H1 (cell line): ENCODE measurements at regions not wholly inside any gene's neighbourhood (a gene's known extent, or its start where the extent isn't known, plus 50 kb on each side); places are given as distances from the start of the nearest gene placed in this dataset.

Experiments used
- CTCF ChIA-PET: fragments of 300-600 bp; sonication (Branson Sonifier 250); formaldehyde crosslinking; loops from one replicate; lab custom pipeline; 2021; ENCODE audit not compliant: partially characterized antibody; lab: Charles Lee
- POLR2A ChIA-PET: fragments of 300-600 bp; sonication (Branson Sonifier 250); formaldehyde crosslinking; loops from one replicate; lab custom pipeline; 2021; ENCODE audit warnings: inconsistent platforms; ENCODE audit not compliant: partially characterized antibody; lab: Charles Lee
- DNase-seq, 2 experiments: peaks; one replicate each; pipeline versions ENCODE4 v3.0.0 to v3.0.0-alpha.2; 2010 to 2022; ENCODE audit warnings: low spot score in 2 of 2, low read depth in 1 of 2, mixed read lengths in 1 of 2
- FAIRE-seq: peaks from 2 replicates; lab custom pipeline; 2011; peaks lifted over from hg19 to GRCh38; lab: Jason Lieb, UNC
- H2AFZ ChIP-seq: 2 replicates; pipeline ENCODE4 v1.8.1; 2012; ENCODE audit warnings: low read length, inconsistent platforms
- H2AK5ac ChIP-seq: 2 replicates; pipeline ENCODE4 v1.6.1; 2013; ENCODE audit warnings: low read depth, low read length
- H2BK120ac ChIP-seq: replicated peaks from 2 replicates; pipeline ENCODE3; 2013; ENCODE audit warnings: low read depth, low read length, inconsistent platforms
- H2BK12ac ChIP-seq: 2 replicates; pipeline ENCODE4 v1.6.1; 2013; ENCODE audit warnings: low read depth, low read length
- H2BK15ac ChIP-seq: 2 replicates; pipeline ENCODE4 v1.6.1; 2013; ENCODE audit warnings: low read length
- H2BK20ac ChIP-seq: 2 replicates; pipeline ENCODE4 v1.6.1; 2013; ENCODE audit warnings: low read length
- H2BK5ac ChIP-seq: 2 replicates; pipeline ENCODE4 v1.6.1; 2013; ENCODE audit warnings: low read depth, low read length
- H3K14ac ChIP-seq: 2 replicates; pipeline ENCODE4 v1.6.1; 2013; ENCODE audit warnings: inconsistent platforms; ENCODE audit not compliant: insufficient read length
- H3K18ac ChIP-seq: 2 replicates; pipeline ENCODE4 v1.6.1; 2013; ENCODE audit warnings: low read length; ENCODE audit errors: extremely low read depth
- H3K23ac ChIP-seq: 2 replicates; pipeline ENCODE4 v1.6.1; 2013; ENCODE audit warnings: inconsistent platforms; ENCODE audit not compliant: insufficient read length
- H3K23me2 ChIP-seq: 2 replicates; pipeline ENCODE4 v1.6.1; 2013; ENCODE audit warnings: low read depth, low read length
- H3K27ac ChIP-seq: 2 replicates; pipeline ENCODE4 v1.6.1; 2011; ENCODE audit warnings: low read depth, low read length, inconsistent platforms
- H3K27me3 ChIP-seq, 4 experiments: replicated peaks in 1 of 4; 1 replicate in 1 of 4; 2 replicates in 3 of 4; pipeline versions ENCODE4 v1.6.1 to v1.8.1; 2011 to 2013; ENCODE audit warnings: low read length in 3 of 4, mild to moderate bottlenecking in 3 of 4, inconsistent platforms in 2 of 4, mixed read lengths in 2 of 4, moderate library complexity in 1 of 4; ENCODE audit not compliant: control insufficient read depth in 3 of 4, insufficient read depth in 3 of 4; ENCODE audit errors: extremely low read depth in 1 of 4
- H3K36me3 ChIP-seq, 4 experiments: 2 replicates each; pipeline versions ENCODE4 v1.6.1 to v1.8.1; 2011 to 2013; ENCODE audit warnings: mild to moderate bottlenecking in 4 of 4, low read length in 3 of 4, moderate library complexity in 2 of 4, control low read depth in 1 of 4, inconsistent platforms in 1 of 4; ENCODE audit not compliant: insufficient read depth in 4 of 4, control insufficient read depth in 2 of 4
- H3K4ac ChIP-seq: replicated peaks from 2 replicates; pipeline ENCODE3; 2013; ENCODE audit warnings: low read length, low read depth, mixed read lengths, inconsistent platforms; ENCODE audit not compliant: insufficient read length
- H3K4me1 ChIP-seq, 4 experiments: replicated peaks in 1 of 4; 1 replicate in 1 of 4; 2 replicates in 3 of 4; pipeline versions ENCODE4 v1.6.1 to v1.8.1; 2011 to 2013; ENCODE audit warnings: low read length in 3 of 4, inconsistent platforms in 2 of 4, mixed read lengths in 1 of 4; ENCODE audit not compliant: insufficient read depth in 4 of 4, control insufficient read depth in 3 of 4
- H3K4me2 ChIP-seq, 2 experiments: 2 replicates each; pipeline versions ENCODE4 v1.6.1 to v1.8.1; 2011 to 2013; ENCODE audit warnings: low read depth in 2 of 2, low read length in 2 of 2, control low read depth in 1 of 2, inconsistent platforms in 1 of 2, mild to moderate bottlenecking in 1 of 2; ENCODE audit not compliant: insufficient read depth in 1 of 2
- H3K4me3 ChIP-seq, 4 experiments: fragments of 200-600, 300-600 bp in 1 of 4; sonication (generic), shearing (Covaris generic), sonication (Bioruptor Twin) in 1 of 4; 2 replicates each; pipeline versions ENCODE4 v1.5.1 to v1.8.1; 2011 to 2016; ENCODE audit warnings: low read length in 4 of 4, low read depth in 3 of 4, control low read depth in 2 of 4, inconsistent platforms in 2 of 4, mild to moderate bottlenecking in 2 of 4, mixed read lengths in 1 of 4, moderate library complexity in 1 of 4; ENCODE audit not compliant: insufficient read depth in 2 of 4; ENCODE audit errors: extremely low read depth in 1 of 4
- H3K56ac ChIP-seq: replicated peaks from 2 replicates; pipeline ENCODE3; 2013; ENCODE audit warnings: low read depth, mild to moderate bottlenecking, mixed read lengths, low read length, inconsistent platforms; ENCODE audit not compliant: insufficient read length
- H3K79me1 ChIP-seq: 2 replicates; pipeline ENCODE4 v1.6.1; 2013; ENCODE audit warnings: low read depth, low read length, control low read depth
- H3K79me2 ChIP-seq, 2 experiments: 2 replicates each; pipeline versions ENCODE4 v1.6.1 to v1.8.1; 2012 to 2013; ENCODE audit warnings: low read length in 2 of 2, mild to moderate bottlenecking in 2 of 2, inconsistent platforms in 1 of 2; ENCODE audit not compliant: insufficient read depth in 2 of 2, control insufficient read depth in 1 of 2
- H3K9ac ChIP-seq, 4 experiments: replicated peaks in 1 of 4; 1 replicate in 1 of 4; 2 replicates in 3 of 4; pipeline versions ENCODE4 v1.6.1 to v1.8.1; 2011 to 2013; ENCODE audit warnings: low read depth in 3 of 4, low read length in 3 of 4, control low read depth in 2 of 4, mild to moderate bottlenecking in 2 of 4, moderate library complexity in 2 of 4, inconsistent platforms in 1 of 4; ENCODE audit errors: extremely low read depth in 1 of 4
- H3K9me3 ChIP-seq, 2 experiments: 2 replicates each; pipeline versions ENCODE4 v1.6.1 to v1.8.1; 2012 to 2013; ENCODE audit warnings: mild to moderate bottlenecking in 2 of 2, moderate library complexity in 2 of 2, control low read depth in 1 of 2, inconsistent platforms in 1 of 2, low read depth in 1 of 2, low read length in 1 of 2, mixed read lengths in 1 of 2; ENCODE audit not compliant: insufficient read depth in 2 of 2
- H4K20me1 ChIP-seq, 2 experiments: replicated peaks in 1 of 2; 2 replicates each; pipeline versions ENCODE3 to v1.8.1; 2011 to 2013; ENCODE audit warnings: inconsistent platforms in 2 of 2, low read length in 2 of 2, mild to moderate bottlenecking in 1 of 2; ENCODE audit not compliant: insufficient read depth in 2 of 2, control insufficient read depth in 1 of 2
- H4K5ac ChIP-seq: 2 replicates; pipeline ENCODE4 v1.6.1; 2013; ENCODE audit warnings: low read length, low read depth, mixed read lengths, inconsistent platforms; ENCODE audit not compliant: insufficient read length
- H4K8ac ChIP-seq: 2 replicates; pipeline ENCODE4 v1.8.0; 2013; ENCODE audit warnings: mild to moderate bottlenecking, moderate library complexity, low read length, inconsistent platforms; ENCODE audit not compliant: insufficient read depth; ENCODE audit errors: extremely low read depth
- H4K91ac ChIP-seq: replicated peaks from 2 replicates; pipeline ENCODE3; 2013; ENCODE audit warnings: low read length, mixed read lengths, inconsistent platforms; ENCODE audit not compliant: insufficient read length
- ASH2L ChIP-seq: fragments of 200-600, 300-600 bp; sonication (generic); IDR thresholded peaks from one replicate; pipeline ENCODE4 v1.7.1; 2017; ENCODE audit warnings: low read length
- ATF3 ChIP-seq: IDR thresholded peaks from 2 replicates; pipeline ENCODE4 v1.6.1; 2011; ENCODE audit warnings: low read depth, mild to moderate bottlenecking, low read length; ENCODE audit not compliant: insufficient read depth
- CTCF ChIP-seq, 3 experiments: IDR thresholded peaks; 1 replicate in 2 of 3; 2 replicates in 1 of 3; pipeline versions ENCODE4 v1.5.1 to v1.6.1; 2011; ENCODE audit warnings: low read length in 3 of 3, mild to moderate bottlenecking in 3 of 3, inconsistent platforms in 2 of 3, low read depth in 1 of 3, moderate library complexity in 1 of 3; ENCODE audit not compliant: insufficient read depth in 1 of 3; ENCODE audit errors: control extremely low read depth in 1 of 3
- E2F6 ChIP-seq: IDR thresholded peaks from 2 replicates; pipeline ENCODE4 v1.6.1; 2012; ENCODE audit warnings: inconsistent platforms
- EZH2 ChIP-seq: fragments of 200-600 bp; sonication (generic); IDR thresholded peaks from 2 replicates; pipeline ENCODE4 v1.7.1; 2012; ENCODE audit warnings: low read depth, mild to moderate bottlenecking, moderate library complexity, low read length, inconsistent platforms; ENCODE audit not compliant: severe bottlenecking
- MAFK ChIP-seq: IDR thresholded peaks from 2 replicates; pipeline ENCODE4 v1.6.1; 2012; ENCODE audit warnings: low read depth, mild to moderate bottlenecking, improper control_type of control experiment, low read length
- RAD21 ChIP-seq, 2 experiments: IDR thresholded peaks in 1 of 2; conservative IDR thresholded peaks in 1 of 2; 2 replicates each; pipeline ENCODE4 v1.6.1; 2011; ENCODE audit warnings: low read depth in 2 of 2, low read length in 2 of 2, improper control_type of control experiment in 1 of 2, inconsistent platforms in 1 of 2, mild to moderate bottlenecking in 1 of 2, moderate library complexity in 1 of 2
- RNF2 ChIP-seq: fragments of 200-900, 300-1000 bp; sonication (generic); IDR thresholded peaks from 2 replicates; pipeline ENCODE4 v1.7.1; 2016; ENCODE audit warnings: borderline replicate concordance, low read depth, mild to moderate bottlenecking, antibody characterized with exemption, low read length; ENCODE audit not compliant: poor library complexity, severe bottlenecking; ENCODE audit errors: missing control alignments
- WGBS, 2 experiments: shearing (Covaris generic) in 1 of 2; methylation state at CpG; one replicate each; pipeline versions ENCODE4 v1.1.6 to v1.1.7; 2013 to 2015; ENCODE audit warnings: low lambda C conversion rate in 2 of 2, mixed read lengths in 2 of 2, inconsistent platforms in 1 of 2, low coverage in 1 of 2, missing lambda C conversion rate in 1 of 2; ENCODE audit not compliant: insufficient replicate concordance in 2 of 2, insufficient coverage in 1 of 2, insufficient read length in 1 of 2; ENCODE audit errors: extremely low coverage in 1 of 2, missing lambda C conversion rate in 1 of 2; 5-methylcytosine and 5-hydroxymethylcytosine counted together

- H3K56ac ChIP-seq: no peak overlapping the region
- H3K79me2 ChIP-seq: no peaks in the 10 kb centered on the region
- no peaks in the 10 kb centered on the region for H3K27me3 ChIP-seq
- no peak overlapping the region for H2BK120ac ChIP-seq
- no peaks in the 10 kb centered on the region; the same call in 1 of the 2 replicates for H3K23me2 ChIP-seq
- no peak overlapping the region for H4K8ac ChIP-seq
- TF ChIP-seq RAD21 (IDR thresholded peaks at IDR 0.05 in 1 of 2, conservative IDR thresholded peaks at IDR 0.05 in 1 of 2; ENCODE audit: low read depth in 2 of 2, low read length in 2 of 2): peak; percentile 69 to 78
- no peak for TF ChIP-seq EZH2
- TF ChIP-seq E2F6: no peak
- no peak for TF ChIP-seq MAFK
- no peak for TF ChIP-seq ASH2L
- TF ChIP-seq CTCF (IDR thresholded peaks at IDR 0.05; ENCODE audit: control extremely low read depth in 1 of 3, insufficient read depth in 1 of 3, low read depth in 1 of 3, low read length in 3 of 3): peak in 2 of 3 experiments; percentile 49 to 55; a peak in 3 of 4 replicates
- no peak for TF ChIP-seq ATF3
- TF ChIP-seq RNF2: no peak
- H3K4me1 ChIP-seq: no peaks in the 10 kb centered on the region
- peaks cover 8% of the 10 kb centered on the region in 2 experiments for H3K9me3 ChIP-seq
- no peak overlapping the region for H4K91ac ChIP-seq
- WGBS, 2 experiments: 29% methylated on average over 2 of the region's 2 CpGs; no CpG with 5 or more reads in 1 of the 2 experiments
- no peak overlapping the region for H3K4me2 ChIP-seq
- no peaks in the 10 kb centered on the region for H4K20me1 ChIP-seq
- no peak overlapping the region for H3K14ac ChIP-seq
- H3K79me1 ChIP-seq: no peaks in the 10 kb centered on the region
- no peak overlapping the region for H4K5ac ChIP-seq
- no peaks in the 10 kb centered on the region for H3K36me3 ChIP-seq
- H2AFZ ChIP-seq: no peak overlapping the region
- FAIRE-seq (no peak), DNase-seq (peak in 1 of 2 experiments; percentile 80)
- no peak overlapping the region for H2BK20ac ChIP-seq
- H2BK12ac ChIP-seq: no peak overlapping the region
- POLR2A ChIA-PET: no interaction called here
- H2BK5ac ChIP-seq: no peak overlapping the region
- H3K4me3 ChIP-seq: no peak overlapping the region
- H3K18ac ChIP-seq: no peak overlapping the region
- no peak overlapping the region for H2AK5ac ChIP-seq
- H3K9ac ChIP-seq: no peak overlapping the region
- no peak overlapping the region for H3K23ac ChIP-seq
- CTCF ChIA-PET: interaction anchor here (0.6 to 3.2 kb wide), 10 partner anchors 11 to 815 kb away, joined by 3 to 14 read pairs (median 3); no protein-coding TSS in a partner anchor
- H2BK15ac ChIP-seq: no peak overlapping the region
- no peak overlapping the region for H3K27ac ChIP-seq
- H3K4ac ChIP-seq: no peak overlapping the region
Measured at GRCh38 chr3:163056874-163057497, 1560.4 kb downstream of the OTOL1 start.
